ENCODE measurements at regions not wholly inside any gene's neighbourhood (a gene's known extent, or its start where the extent isn't known, plus 50 kb on each side); places are given as distances from the start of the nearest gene placed in this dataset.

- DNase-seq = no peak
Measured at GRCh38 chr15:97728791-97729190, 231.7 kb upstream of the ARRDC4 start.

DNA sequence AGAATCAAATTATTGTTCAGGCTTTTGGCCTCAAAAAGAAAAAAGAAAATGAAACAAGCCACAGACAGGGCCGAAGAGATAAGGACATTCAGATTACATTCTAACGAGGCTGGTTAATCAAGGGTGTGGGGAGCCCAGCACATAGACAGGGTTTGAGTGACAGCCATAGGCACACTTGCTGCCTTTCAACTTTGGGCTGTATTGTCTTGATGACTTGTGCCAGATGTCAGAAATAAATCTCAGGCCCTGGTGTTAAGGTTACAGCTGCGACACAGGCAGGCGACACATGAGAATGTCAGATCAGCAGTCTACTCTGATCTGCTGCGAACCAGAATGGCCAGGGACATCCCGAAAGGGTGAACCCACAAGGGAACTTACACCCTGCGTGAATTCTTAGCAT lies 231.2 kb upstream of the ARRDC4 start:
- DNase-seq = no peak

DNA sequence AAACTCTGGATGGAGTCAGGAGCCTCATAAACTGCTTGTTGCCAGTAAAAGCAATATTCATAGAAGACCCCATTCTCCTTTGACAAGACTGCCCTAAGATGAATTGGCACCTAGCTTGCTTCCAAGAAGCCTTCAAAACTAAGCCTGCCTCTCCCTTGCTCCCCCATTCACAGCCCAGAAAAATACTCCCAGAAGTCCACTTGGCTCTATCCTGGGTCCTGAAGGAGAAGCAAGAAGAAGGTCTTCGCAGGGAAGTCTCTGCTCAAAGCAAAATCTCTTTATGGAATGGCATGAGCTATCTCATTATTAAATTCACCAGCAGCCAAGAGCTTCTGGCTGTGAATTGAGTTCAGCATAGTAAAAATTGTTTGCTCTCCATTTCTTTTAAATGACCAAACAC lies 230.2 kb upstream of the ARRDC4 start:
- no peak for DNase-seq

DNA sequence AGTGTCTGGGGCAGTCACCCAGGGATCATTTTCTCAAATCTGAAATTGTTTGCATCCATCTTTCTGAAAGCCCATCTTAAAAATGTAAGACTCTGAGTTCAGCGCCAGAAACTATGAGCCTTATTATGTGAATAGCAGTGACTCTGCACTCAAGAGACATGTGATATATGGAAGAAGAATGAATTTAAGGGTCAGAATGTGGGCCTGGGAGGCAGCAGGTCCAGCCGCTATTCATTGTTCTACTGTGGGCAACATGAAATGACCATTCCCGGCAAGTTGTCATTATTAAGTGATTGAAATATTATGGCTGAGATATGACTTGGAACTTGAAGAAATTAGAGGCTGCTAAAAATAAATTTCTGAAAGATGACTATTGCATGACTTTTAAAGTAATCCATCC lies 228.6 kb upstream of the ARRDC4 start:
- no peak for DNase-seq

DNA sequence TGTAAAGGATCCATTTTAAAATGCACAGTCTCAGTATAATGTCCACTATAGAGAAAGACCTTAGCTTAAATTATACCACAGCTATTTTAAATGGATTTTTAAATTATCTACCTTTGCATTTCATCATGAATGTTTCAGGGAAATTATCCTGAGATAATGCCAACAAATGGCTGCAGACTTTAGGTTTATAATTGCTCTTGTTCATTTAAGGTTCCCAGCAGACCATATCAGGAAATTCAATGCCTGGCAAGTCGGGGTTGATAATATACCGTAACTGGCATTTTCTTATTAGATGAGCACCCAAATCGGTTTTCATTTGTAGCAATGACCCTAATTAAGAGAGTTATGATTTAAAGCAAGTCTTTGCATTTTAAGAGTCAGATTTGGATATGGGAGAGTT lies 227.1 kb upstream of the ARRDC4 start:
- DNase-seq = no peak

DNA sequence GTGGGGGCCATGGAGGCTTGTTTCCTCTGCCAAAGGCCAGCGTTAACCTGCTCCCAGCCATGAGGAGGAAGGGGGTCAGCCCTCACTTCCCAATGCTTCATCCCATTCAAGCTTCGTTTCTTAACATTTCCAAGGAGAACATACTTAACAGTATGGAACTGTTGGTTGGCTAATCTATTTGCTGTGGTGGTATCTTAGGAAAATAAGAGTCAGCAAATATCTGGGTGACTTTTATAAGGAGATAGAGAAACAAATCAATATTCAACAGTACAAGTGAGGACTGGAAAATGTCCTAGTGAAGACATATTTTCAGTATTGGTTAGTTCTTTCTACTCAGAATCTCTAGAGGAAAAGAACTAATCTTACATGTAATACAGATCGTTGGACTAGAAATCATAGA lies 223.8 kb upstream of the ARRDC4 start:
- no peak for DNase-seq

DNA sequence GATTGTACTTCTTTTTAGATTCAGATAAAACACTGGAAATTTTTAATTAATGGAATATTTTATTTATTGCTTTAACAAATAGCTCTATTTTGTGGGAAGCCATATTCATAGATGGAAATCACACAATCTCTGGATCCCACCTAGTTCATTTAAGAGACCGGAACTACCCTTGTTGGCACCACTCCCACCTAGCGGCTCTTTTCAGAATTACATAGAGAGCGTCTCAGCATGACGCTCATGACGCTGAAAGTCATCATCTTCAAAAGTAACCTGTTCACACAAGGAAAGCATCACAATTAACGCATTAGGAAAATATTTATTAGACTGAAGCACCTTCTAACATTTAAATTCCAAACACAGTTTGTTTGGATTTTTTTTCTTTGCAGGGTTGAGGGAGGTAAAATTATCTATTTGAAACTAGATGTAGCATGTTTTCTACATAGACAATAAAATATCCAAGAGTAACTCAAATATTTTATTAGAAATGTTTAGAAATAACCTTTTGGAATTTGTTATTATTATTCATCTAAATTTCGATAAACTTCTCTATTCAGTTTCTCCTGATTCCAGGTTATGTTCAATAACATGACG lies 214.9 kb upstream of the ARRDC4 start:
- DNase-seq = peak; percentile 13

- no peak for DNase-seq
Measured at GRCh38 chr15:97747342-97747741, 213.2 kb upstream of the ARRDC4 start.

DNA sequence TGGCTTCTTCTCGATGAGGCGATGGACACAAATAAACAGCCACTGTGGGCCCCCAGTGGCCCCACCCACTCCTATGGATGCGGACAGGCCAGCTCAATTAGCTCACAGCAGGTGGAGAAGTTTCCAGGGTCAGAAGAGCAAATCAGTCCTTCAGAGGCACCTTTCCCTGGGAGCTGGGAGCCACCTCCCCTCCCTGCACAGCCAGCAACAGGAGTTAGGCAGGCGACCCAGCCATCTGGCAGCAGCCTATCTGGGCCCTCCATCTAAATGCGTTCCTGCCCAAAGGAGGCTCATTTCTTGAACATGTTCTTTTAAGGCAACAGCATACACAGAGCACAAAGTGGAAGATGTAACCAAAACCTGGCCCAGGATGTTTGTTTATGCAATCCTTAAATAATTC lies 211.9 kb upstream of the ARRDC4 start:
- no peak for DNase-seq

DNA sequence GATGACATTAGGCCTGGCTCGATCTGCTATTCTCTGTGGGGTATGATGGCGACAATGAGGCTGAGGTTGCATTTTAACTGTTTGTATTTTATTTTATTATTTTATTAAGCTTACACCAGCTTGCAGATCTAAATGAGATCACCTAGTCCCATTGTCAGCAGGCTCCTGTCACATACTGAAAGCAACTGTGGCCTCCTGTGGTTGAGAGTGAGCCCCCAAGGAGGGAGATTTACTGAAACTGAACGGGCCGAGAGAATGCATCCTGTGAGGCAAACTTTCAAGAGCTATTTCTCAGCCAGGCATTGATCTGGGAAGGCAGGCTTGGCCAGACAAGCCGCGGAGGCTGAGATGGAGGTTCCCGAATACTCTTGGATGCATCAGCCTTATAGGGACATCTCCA lies 210.4 kb upstream of the ARRDC4 start:
- no peak for DNase-seq

DNA sequence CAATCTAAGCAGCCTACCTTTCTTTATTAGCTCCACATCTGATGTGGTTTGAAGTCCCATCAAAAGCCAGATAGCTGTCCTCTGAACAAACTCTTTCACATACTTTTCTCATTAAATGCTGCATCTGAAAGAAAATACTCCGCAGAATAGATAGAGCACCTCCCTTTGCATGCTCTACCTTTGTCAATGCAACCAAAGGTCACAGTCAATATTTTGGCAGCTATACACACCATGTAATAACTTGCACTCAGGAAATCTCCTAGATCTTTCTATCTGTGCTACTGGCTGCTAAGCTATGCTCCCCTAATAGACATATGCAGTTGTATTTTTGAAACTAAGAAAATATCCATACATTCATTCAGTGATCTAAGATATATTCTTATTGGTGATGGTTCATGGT lies 204.8 kb upstream of the ARRDC4 start:
- no peak for DNase-seq

- peak; percentile 68 for DNase-seq
Measured at GRCh38 chr15:97759363-97759762, 201.1 kb upstream of the ARRDC4 start.

GRCh38 chr15:97761110-97761509 lies 199.4 kb upstream of the ARRDC4 start:
- DNase-seq = no peak

DNA sequence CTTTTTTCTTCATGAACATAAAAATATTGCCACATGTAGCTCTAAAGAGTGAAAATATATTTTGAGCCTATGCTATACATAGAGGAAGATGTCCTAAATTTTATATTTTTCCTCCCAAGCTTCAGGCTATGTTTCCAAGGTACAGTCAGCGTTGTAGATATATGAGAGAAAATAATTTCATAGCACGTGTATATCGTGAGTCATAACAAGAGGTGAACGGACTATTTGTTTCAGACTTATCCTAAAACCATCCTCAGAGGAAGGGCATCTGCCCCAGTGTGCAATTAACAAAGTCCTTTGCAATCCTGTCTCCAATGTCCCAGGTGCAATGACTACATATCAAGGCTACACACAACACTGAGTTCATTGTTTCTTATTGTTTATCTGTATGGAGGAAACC lies 177.3 kb upstream of the ARRDC4 start:
- no peak for DNase-seq

GRCh38 chr15:97786741-97787140 lies 173.8 kb upstream of the ARRDC4 start:
- no peak for DNase-seq

DNA sequence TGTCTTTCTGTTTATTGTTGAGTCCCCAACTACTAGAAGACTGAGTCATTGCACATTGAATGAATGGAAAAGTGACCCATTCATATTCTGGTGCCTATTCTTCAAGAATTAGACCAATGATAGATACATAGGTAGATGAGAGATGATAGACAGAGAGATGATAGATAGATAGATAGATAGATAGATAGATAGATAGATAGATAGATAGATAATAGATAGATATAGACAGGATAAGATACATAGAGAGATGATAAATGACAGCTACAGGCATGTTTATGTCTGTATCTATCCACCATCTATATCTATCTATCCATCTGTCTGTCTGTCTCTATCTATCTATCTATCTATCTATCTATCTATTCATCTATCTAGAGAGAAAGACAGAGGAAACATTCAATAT lies 170.3 kb upstream of the ARRDC4 start:
- no peak for DNase-seq

- no peak for DNase-seq
Measured at GRCh38 chr15:97791824-97792792, 168.4 kb upstream of the ARRDC4 start.

GRCh38 chr15:97804950-97805349 lies 155.6 kb upstream of the ARRDC4 start:
- DNase-seq = no peak

- DNase-seq = no peak
Measured at GRCh38 chr15:97806766-97807165, 153.7 kb upstream of the ARRDC4 start.

DNA sequence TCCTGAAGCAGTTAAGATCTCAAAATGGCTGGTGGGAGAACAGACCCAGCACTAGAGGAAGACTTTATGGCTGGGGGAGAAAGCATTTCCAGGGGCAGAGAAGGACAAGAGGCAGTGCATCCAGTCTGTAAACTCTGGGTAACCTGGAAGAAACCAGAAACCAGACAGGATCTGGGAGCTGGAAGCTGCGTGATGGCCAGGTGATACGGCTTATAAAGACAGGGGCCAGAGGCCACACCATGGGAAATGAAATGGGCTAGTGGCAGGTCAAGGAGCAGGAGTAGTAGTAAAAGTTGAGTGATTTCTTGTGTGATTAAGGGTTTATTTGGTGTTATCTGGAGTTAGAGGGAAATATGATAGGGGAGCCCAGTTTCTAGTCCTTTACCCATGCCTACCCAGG lies 144.7 kb upstream of the ARRDC4 start:
- no peak for DNase-seq

DNA sequence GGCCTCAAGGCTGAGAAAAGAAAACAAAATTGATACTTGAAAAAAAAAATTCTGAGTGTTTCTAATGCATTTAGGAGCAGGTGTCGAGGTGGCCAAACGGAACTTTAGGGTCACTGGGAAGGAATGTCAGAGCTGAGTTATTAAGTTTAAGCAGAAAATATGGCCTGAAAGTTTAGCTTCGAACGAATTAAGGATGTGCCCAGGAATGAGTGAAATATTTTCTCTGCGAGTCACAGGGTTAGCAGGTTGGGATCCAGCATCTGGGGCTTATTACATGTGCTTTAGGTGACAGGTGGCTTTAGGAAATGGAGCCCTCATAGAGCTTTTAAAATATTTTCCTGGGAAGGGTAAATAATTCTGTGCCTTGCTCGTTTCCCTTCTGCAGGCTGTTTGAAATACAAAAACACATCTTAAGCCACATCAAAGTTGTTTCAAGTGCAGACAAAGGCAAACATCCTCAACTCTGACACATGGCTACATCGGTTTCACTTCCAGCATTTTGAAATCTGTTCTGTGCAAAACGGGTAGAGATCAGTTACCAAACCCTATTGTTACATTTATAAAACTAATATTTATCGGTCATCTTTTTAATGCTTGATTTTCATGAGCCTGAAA lies 143.1 kb upstream of the ARRDC4 start:
- DNase-seq = no peak

- no peak for DNase-seq
Measured at GRCh38 chr15:97836003-97836402, 124.5 kb upstream of the ARRDC4 start.

DNA sequence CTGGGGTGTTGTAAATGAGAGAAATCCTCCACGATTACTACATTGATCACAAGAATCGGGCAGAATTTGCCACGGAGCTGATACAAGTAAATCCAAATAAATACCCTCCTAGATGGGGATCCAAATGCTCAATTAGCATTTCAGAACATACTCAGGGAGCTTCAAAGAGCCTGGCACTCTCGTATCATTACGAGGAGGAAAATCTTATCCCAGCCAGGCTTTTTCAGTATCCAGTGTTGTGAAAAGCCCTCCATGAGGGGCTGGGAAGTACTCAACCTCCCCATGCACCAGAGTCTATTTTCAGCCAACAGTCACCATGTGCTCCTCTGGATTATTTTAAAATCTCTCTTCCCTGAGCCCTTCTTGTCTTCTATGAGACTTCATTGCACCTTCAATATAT lies 122.6 kb upstream of the ARRDC4 start:
- DNase-seq = no peak
